HG02763 (cell line): ENCODE measurements at regions not wholly inside any gene's neighbourhood (a gene's known extent, or its start where the extent isn't known, plus 50 kb on each side); places are given as distances from the start of the nearest gene placed in this dataset.

ENCODE experiments used
- ATAC-seq: cut with Tn5 transposase; IDR thresholded peaks from one replicate; pipeline ENCODE4 v1.9.1; 2021; ENCODE audit warnings: mild to moderate bottlenecking, moderate library complexity; ENCODE audit not compliant: unreplicated experiment

DNA sequence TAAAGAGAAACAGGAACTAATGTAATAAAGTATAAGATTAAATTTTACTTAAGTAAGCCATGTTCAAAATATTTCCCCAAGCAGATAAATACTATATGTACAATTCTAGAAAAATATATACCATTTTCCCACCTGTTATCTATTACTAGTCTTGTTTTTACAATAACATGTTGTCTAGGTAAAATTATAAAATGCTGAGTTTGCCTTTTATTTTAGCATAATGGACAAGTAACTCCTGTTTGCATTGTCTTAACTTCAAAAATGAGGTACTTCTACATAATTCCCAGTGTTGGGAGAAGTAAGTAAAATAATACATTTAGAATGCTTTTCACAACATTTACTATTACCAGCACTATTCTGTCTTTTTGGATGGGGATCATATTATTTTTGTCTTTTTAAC is 800.5 kb downstream of the SLITRK6 start:
- ATAC-seq, result no peak

GRCh38 chr13:84997858-84998257 is 801.4 kb downstream of the SLITRK6 start:
- ATAC-seq, result no peak

GRCh38 chr13:84994582-84994981 is 804.6 kb downstream of the SLITRK6 start:
- ATAC-seq, result no peak

GRCh38 chr13:84985860-84986259 is 813.4 kb downstream of the SLITRK6 start:
- no peak for ATAC-seq

GRCh38 chr13:84983321-84983720 is 815.9 kb downstream of the SLITRK6 start:
- no peak for ATAC-seq

GRCh38 chr13:84980571-84980970 is 818.6 kb downstream of the SLITRK6 start:
- no peak for ATAC-seq

GRCh38 chr13:84978851-84979250 is 820.4 kb downstream of the SLITRK6 start:
- no peak for ATAC-seq

- ATAC-seq, result no peak
Measured at GRCh38 chr13:84973661-84974060, 825.6 kb downstream of the SLITRK6 start.

GRCh38 chr13:84972907-84973306 is 826.3 kb downstream of the SLITRK6 start:
- no peak for ATAC-seq

DNA sequence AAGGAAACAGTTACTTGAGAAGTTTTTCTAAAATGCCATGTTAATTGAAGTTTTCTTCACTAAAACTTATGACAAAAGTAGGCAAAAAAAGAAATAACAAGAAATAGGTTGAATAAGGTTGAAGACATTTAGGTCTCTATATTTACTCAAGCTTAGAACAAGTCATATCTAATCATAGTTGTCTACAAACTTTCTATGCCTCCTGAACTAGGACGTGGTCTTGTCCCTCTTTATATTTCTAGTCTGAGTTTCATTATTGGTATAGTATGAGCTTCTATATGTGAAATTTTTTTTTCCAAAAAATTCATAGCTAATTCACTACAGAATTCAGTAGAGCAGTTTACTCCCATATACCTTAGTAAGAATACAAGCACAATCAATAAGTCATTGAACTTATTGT is 836.4 kb downstream of the SLITRK6 start:
- ATAC-seq, result no peak

DNA sequence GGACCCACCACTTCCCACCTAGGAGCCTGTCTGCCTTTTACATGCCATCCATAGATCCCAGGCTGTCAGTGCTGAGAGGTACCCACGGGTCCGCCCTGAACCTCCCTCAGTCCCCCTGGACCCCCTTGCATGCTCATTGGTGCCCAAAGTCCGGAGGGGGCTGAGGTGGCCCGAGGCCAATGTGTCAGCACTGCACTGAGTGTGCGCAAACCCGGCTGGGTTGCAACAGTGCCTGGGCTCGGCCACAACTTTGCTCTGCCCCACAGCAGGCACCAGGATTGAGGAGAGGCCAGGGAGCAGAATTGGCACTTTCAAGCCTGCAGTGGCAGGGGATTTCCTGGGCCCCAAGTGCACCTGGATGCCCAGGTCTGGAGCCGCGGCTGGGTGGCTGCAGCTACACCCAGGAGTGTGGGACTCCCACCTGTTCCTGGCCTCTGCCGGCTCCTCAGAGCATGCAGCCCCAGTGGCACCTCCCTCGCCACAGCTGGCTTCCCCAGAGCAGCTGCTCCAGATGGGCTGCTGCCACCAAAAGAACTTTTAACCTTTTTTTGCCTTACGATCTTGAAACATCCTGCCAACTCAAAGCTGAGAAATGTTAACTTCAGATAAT is 837.0 kb downstream of the SLITRK6 start:
- ATAC-seq, result no peak

DNA sequence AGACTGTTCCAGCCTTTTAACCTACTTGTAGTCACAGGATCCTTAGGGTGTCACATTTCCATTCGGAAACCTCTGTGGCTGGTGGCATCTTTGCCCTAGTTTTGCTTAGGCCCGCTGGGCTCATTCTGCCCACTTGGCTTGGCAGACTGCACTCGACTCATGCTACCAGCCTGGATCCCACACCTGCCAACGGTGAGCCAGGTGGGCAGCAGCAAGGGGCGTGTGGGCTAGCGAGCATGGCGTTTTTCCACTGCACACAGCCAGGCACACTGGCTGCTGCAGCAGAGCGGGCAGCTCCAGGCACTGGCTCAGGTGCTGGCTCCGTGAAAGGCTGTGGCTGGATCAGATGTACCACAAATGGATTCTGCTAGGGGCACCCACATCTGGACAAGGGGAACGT is 838.2 kb downstream of the SLITRK6 start:
- no peak for ATAC-seq

- no peak for ATAC-seq
Measured at GRCh38 chr13:84959818-84960217, 839.4 kb downstream of the SLITRK6 start.

DNA sequence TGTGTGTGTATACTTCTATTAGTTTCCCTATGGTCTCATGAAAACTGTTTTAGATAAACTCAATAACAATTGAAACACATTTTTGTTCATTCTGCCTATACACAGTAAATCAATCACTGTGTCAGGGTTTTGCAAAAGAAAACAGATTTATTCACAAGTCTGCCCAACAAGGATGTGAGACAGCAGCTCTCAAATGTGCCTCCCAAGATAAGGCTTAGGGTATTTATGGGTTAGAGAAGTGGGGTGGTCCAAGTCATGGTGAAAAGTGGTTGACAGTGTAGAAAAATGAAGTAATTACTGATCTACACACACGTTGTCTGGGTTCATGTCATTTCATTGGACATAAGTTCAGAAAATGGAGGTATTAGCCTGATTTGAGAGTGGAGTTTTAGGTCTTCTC is 844.6 kb downstream of the SLITRK6 start:
- ATAC-seq, result no peak

- no peak for ATAC-seq
Measured at GRCh38 chr13:84951128-84951527, 848.1 kb downstream of the SLITRK6 start.

DNA sequence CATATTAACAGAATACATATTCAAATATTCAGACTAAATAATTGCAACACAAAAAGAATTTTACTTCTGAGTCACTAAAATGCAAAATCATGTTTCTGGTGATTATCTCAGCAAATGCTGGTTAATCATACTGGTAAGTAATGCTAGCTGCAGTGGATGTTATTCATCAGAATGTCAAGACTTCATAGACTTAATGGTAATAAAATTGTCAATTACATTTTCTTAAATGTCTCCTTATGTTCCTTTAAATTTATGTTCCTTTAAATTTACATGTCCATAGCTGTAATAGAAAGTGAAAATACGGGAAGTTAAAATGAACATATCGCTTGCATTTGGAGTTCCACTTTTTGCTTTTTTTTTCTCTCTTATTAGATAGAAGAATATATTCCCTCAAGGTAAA is 853.0 kb downstream of the SLITRK6 start:
- ATAC-seq, result no peak

- ATAC-seq, result no peak
Measured at GRCh38 chr13:84940798-84941197, 858.4 kb downstream of the SLITRK6 start.

- no peak for ATAC-seq
Measured at GRCh38 chr13:84940167-84940566, 859.1 kb downstream of the SLITRK6 start.

GRCh38 chr13:84934911-84935310 is 864.3 kb downstream of the SLITRK6 start:
- no peak for ATAC-seq

DNA sequence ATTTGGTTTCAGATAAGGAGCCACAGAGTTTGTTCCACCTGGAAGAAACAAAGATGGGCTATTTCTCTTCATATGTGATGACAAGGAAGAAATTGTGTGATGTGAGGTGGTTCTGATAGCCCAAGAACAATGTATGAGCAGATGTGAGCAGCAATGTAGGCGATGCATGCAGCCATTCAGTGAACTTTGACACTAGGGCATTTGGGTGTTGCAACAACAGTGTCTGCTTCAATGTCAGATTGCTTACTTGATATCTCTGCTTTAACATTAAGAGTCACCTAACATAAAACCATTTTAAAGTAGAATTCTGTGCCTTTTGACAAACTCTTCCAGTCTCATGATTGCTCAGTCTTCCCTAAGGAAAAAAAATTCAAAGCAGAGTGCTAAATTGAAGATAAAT is 865.4 kb downstream of the SLITRK6 start:
- no peak for ATAC-seq

DNA sequence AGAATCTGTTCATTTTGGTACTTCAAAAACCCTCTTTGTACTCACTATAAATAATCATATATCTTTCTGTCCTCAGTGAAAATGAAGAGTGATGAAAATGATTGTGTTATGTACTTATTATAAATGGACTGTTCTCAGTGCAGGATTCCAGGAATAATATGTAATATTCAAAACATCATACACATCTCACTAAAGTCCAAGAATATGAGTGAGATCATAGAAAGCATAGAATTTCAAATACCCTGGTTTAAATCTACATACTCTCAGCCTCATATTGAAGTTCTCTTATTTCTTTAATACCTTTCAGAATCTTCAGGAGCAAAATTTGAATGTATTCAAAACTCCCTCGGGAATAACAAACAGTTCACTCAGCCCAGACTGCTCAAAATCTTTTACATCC is 868.0 kb downstream of the SLITRK6 start:
- no peak for ATAC-seq

DNA sequence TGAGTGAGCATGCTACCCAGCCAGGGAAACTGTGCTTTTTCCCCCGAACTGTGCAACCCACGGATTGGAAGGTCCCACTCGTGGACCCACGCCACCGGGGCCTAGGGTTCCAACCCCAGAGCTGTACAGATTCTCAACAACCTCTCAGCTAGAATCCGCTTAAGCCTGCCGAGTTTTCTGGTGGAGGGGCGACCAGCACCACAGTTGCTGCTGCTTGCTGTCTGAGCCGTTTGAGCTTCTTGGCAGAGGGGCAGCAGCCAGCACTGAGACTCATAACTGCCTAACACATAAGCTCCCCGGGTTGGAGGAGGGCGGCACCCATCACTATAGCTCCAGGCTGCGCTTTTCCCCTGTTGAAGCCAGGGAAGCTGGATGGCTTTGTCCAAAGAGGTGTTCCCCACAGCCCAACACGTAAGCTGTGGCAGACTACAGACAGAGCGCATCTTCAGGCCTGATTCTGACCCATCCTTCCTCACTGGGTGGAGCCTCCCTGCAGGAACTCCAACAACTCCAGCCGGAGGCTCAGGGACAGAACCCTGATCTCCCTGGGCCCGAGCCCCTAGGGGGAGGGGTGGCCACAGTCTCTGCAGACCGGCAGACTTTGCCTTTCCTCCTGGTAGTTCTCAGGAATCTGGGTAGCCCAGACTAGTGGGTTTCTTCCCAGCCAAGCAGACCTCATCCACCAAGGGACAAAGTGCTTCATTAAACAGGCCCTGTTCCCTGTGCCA is 871.6 kb downstream of the SLITRK6 start:
- ATAC-seq, result no peak

DNA sequence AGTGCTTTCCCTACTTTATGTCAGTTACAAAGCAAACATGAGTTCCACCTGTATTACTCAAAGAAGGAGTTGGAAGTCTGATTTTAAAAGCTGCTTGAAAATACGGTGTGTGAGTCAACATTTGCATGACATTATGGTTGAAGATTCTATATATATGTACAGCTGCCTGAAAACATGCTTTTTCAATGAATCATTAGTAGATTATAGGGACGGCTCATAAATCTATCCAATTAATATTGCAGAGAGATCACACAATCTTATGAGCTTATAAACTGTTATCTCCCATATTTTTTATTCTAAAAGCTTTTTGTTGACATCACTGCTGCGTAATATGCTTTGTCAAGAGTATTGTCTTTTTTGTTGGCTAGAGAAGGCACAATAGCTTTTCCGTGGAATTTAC is 873.8 kb downstream of the SLITRK6 start:
- ATAC-seq, result no peak
